Epithelial cell of proximal tubule (primary cell): ENCODE measurements at regions not wholly inside any gene's neighbourhood (a gene's known extent, or its start where the extent isn't known, plus 50 kb on each side); places are given as distances from the start of the nearest gene placed in this dataset.

Source experiments
- DNase-seq: peaks from one replicate; pipeline ENCODE4 v3.0.0-alpha.2; 2011; ENCODE audit warnings: low read depth
- H3K4me3 ChIP-seq: 2 replicates; pipeline ENCODE4 v1.5.1; 2011; ENCODE audit warnings: low read depth, mild to moderate bottlenecking, low read length
- CTCF ChIP-seq: conservative IDR thresholded peaks from 2 replicates; pipeline ENCODE4 v1.5.1; 2012; ENCODE audit warnings: low read depth, mild to moderate bottlenecking, low read length

DNA sequence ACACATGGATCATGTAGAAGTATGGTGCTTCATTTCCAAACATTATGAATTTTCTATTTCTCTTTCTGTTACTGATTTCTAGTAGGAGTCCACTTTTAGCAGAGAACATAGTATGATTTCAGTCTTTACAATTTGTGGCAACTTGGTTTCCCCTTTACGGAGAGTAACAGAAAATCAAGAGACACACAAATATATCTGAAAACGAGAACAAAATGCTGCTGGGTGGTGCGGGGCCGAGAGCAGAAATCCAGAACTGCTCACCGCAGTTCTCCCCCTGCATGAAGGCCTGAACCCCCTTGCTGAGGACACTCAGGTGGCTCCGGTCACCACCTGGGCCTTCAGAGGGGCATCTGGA is 94.5 kb upstream of the FMN2 start:
- H3K4me3 ChIP-seq: no peak overlapping the region
- TF ChIP-seq CTCF: no peak
- DNase-seq: no peak

DNA sequence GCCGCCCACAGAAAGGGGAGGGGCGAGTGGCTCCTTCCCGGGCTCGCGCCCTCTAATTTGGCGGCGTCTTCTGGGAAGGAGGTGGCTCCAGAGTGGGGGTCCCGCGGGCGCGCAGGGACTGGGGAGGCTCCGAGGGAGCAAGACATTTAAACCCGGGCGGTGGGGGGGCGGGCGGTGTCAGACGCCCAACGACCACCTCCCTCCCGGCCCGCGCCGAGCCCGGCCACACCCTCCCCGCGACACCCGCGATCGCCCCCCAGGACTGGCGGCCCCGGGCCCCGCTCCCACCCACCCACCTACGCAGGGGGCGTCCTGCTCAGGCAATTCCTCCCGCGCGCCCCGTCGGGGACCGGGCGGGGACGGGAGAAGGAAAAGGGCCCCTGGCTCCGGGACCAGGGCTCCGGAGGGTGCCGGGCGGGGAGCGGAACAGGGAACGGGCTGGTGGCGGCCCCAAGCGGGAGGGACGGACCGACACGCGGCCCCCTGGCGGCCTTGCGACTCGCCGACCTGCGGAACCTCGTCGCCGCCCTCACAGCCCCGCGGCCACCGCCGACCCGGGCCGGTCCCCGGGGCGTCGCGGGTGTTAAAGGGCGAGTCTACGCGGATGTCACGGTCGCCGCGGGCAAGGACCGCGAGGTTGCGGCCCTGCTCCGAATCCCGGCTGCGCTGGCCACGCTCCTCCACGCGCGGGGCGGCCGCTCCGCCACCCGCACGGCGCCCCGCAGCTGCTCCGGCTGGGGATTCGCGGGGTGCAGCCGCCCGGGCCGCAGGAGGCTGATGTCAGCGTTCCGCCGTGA is 94.0 kb upstream of the FMN2 start:
- TF ChIP-seq CTCF: peak; percentile 21
- peak overlapping the region; percentile 35 for H3K4me3 ChIP-seq
- no peak for DNase-seq

GRCh38 chr1:239998312-239998649 is 93.4 kb upstream of the FMN2 start:
- peak overlapping the region; percentile 35 for H3K4me3 ChIP-seq
- DNase-seq: no peak

DNA sequence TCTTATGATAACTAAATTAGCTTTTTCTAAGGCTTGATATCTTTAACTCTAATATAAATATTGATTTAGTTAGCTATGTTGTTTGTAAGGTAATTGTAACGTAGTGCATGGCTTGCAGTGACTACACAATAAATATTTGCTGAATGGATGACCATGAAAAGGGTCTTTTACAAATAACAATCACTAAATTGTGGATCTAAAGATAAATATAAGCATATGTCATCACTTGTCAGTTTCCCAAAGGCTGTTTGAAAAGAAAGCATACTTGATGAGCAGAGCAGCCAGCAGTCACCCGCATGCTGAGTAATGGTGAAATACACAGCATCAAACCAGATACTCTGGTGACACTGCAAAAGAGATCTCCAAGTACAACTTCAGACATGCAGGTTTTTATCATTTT is 92.5 kb upstream of the FMN2 start:
- H3K4me3 ChIP-seq: no peak overlapping the region
- no peak for DNase-seq
- no peak for TF ChIP-seq CTCF

More at GRCh38 chr1:239998312-239998649, 93.4 kb upstream of the FMN2 start:
- TF ChIP-seq CTCF: no peak

GRCh38 chr1:240000634-240001033 is 91.0 kb upstream of the FMN2 start:
- DNase-seq: no peak
- no peak overlapping the region for H3K4me3 ChIP-seq
- TF ChIP-seq CTCF: no peak

GRCh38 chr1:240001177-240001740 is 90.4 kb upstream of the FMN2 start:
- no peak for TF ChIP-seq CTCF
- no peak for DNase-seq
- no peak overlapping the region for H3K4me3 ChIP-seq
